GM23338 (cell line): ENCODE measurements at regions not wholly inside any gene's neighbourhood (a gene's known extent, or its start where the extent isn't known, plus 50 kb on each side); places are given as distances from the start of the nearest gene placed in this dataset.

ENCODE experiments used
- ATAC-seq: fragments of 200-7000 bp; cut with Tn5 transposase; 3 replicates; pipeline ENCODE4 v1.9.1; 2020
- DNase-seq: peaks from one replicate; pipeline ENCODE4 v3.0.0-alpha.2; 2015; ENCODE audit warnings: low spot score
- H2AFZ ChIP-seq: fragments of 200-600 bp; sonication (generic); 2 replicates; pipeline ENCODE4 v1.8.0; 2016; ENCODE audit warnings: antibody characterized with exemption, mild to moderate bottlenecking, moderate library complexity
- H3F3A ChIP-seq: fragments of 200-600 bp; sonication (generic); replicated peaks from 2 replicates; pipeline ENCODE4 v1.8.0; 2017; ENCODE audit warnings: antibody characterized with exemption, mixed run types, low read depth
- H3K27ac ChIP-seq: fragments of 200-600 bp; sonication (generic); 2 replicates; pipeline ENCODE4 v1.6.1; 2016; ENCODE audit warnings: low read depth
- H3K27me3 ChIP-seq: fragments of 200-600 bp; sonication (generic); 2 replicates; pipeline ENCODE4 v1.8.0; 2016; ENCODE audit warnings: mild to moderate bottlenecking, mixed run types, moderate library complexity; ENCODE audit not compliant: insufficient read depth
- H3K36me3 ChIP-seq: fragments of 200-600 bp; sonication (generic); 2 replicates; pipeline ENCODE4 v1.8.0; 2016; ENCODE audit warnings: mild to moderate bottlenecking; ENCODE audit not compliant: insufficient read depth
- H3K4me1 ChIP-seq: fragments of 200-600 bp; sonication (generic); 2 replicates; pipeline ENCODE4 v1.8.0; 2016; ENCODE audit warnings: mild to moderate bottlenecking, moderate library complexity; ENCODE audit not compliant: insufficient read depth
- H3K4me2 ChIP-seq: fragments of 200-600 bp; sonication (generic); 2 replicates; pipeline ENCODE4 v1.7.1; 2017; ENCODE audit warnings: mixed run types
- H3K4me3 ChIP-seq: fragments of 200-600 bp; sonication (generic); 2 replicates; pipeline ENCODE4 v1.6.1; 2016; ENCODE audit warnings: mixed run types
- H3K79me2 ChIP-seq: fragments of 200-600 bp; sonication (generic); replicated peaks from 2 replicates; pipeline ENCODE4 v1.8.0; 2017; ENCODE audit warnings: mild to moderate bottlenecking; ENCODE audit not compliant: insufficient read depth
- H3K9me2 ChIP-seq: fragments of 200-600 bp; sonication (generic); 2 replicates; pipeline ENCODE4 v1.8.0; 2017; ENCODE audit not compliant: insufficient read depth
- H4K20me1 ChIP-seq: fragments of 200-600 bp; sonication (generic); replicated peaks from 2 replicates; pipeline ENCODE4 v1.8.0; 2017; ENCODE audit warnings: mild to moderate bottlenecking; ENCODE audit not compliant: insufficient read depth
- H3K27ac Mint-ChIP-seq: 2 replicates; pipeline ENCODE4 v1.8.0; 2020; ENCODE audit warnings: inconsistent platforms, mild to moderate bottlenecking, moderate library complexity, mixed read lengths
- H3K27me3 Mint-ChIP-seq: 3 replicates; pipeline ENCODE4 v1.8.0; 2022; ENCODE audit warnings: low read depth, mild to moderate bottlenecking, moderate library complexity, mixed read lengths, inconsistent platforms; ENCODE audit not compliant: insufficient read depth, poor library complexity
- H3K36me3 Mint-ChIP-seq: 3 replicates; pipeline ENCODE4 v1.8.0; 2021; ENCODE audit warnings: low read depth, mild to moderate bottlenecking, inconsistent platforms, moderate library complexity, mixed read lengths
- H3K4me1 Mint-ChIP-seq: 3 replicates; pipeline ENCODE4 v1.8.0; 2020; ENCODE audit warnings: mild to moderate bottlenecking, inconsistent platforms, mixed read lengths
- H3K4me3 Mint-ChIP-seq: 3 replicates; pipeline ENCODE4 v1.8.0; 2021; ENCODE audit warnings: moderate library complexity, mild to moderate bottlenecking, inconsistent platforms, mixed read lengths
- H3K9me3 Mint-ChIP-seq: 3 replicates; pipeline ENCODE4 v1.8.0; 2020; ENCODE audit warnings: moderate library complexity, mild to moderate bottlenecking, inconsistent platforms, mixed read lengths
- CTCF ChIP-seq, 2 experiments: fragments of 200-600 bp in 1 of 2; sonication (generic) in 1 of 2; conservative IDR thresholded peaks; 2 replicates each; pipeline versions ENCODE4 v1.5.1 to v1.6.1; 2016 to 2017; ENCODE audit warnings: antibody characterized with exemption in 2 of 2, low read depth in 2 of 2, mild to moderate bottlenecking in 2 of 2, moderate library complexity in 1 of 2
- ETS1 ChIP-seq: IDR thresholded peaks from 2 replicates; pipeline ENCODE4 v1.6.1; 2016; ENCODE audit warnings: antibody characterized with exemption
- EZH2 ChIP-seq: fragments of 200-600 bp; sonication (generic); IDR thresholded peaks from one replicate; pipeline ENCODE4 v1.8.0; 2017; ENCODE audit warnings: antibody characterized with exemption, mild to moderate bottlenecking, low read depth; ENCODE audit not compliant: unreplicated experiment
- EZH2phosphoT487 ChIP-seq: fragments of 200-600 bp; sonication (generic); IDR thresholded peaks from one replicate; pipeline ENCODE4 v1.8.1; 2018; ENCODE audit warnings: antibody characterized with exemption; ENCODE audit not compliant: unreplicated experiment
- JUNB ChIP-seq: IDR thresholded peaks from one replicate; pipeline ENCODE4 v1.6.1; 2016; ENCODE audit warnings: antibody characterized with exemption; ENCODE audit not compliant: unreplicated experiment
- NANOG ChIP-seq: IDR thresholded peaks from 2 replicates; pipeline ENCODE4 v1.6.1; 2016; ENCODE audit warnings: antibody characterized with exemption, borderline replicate concordance
- POLR2AphosphoS5 ChIP-seq: IDR thresholded peaks from 2 replicates; pipeline ENCODE4 v1.6.1; 2016; ENCODE audit warnings: antibody characterized with exemption, low read depth
- ZNF114 ChIP-seq: fragments of 250-450 bp; sonication (Bioruptor Pico); IDR thresholded peaks from 2 replicates; pipeline ENCODE4 v1.5.0; 2020; ENCODE audit warnings: mild to moderate bottlenecking, moderate library complexity
- ZNF331 ChIP-seq: fragments of 250-450 bp; sonication (Bioruptor Pico); IDR thresholded peaks from 2 replicates; pipeline ENCODE4 v1.5.0; 2020; ENCODE audit warnings: low read depth, mild to moderate bottlenecking, moderate library complexity
- ZNF462 ChIP-seq: fragments of 250-450 bp; sonication (Bioruptor Pico); IDR thresholded peaks from 2 replicates; pipeline ENCODE4 v1.5.0; 2020; ENCODE audit warnings: mild to moderate bottlenecking, moderate library complexity

- H3K27ac ChIP-seq = no peak overlapping the region
- H3K36me3 ChIP-seq = no peaks in the 10 kb centered on the region
- H3K4me3 Mint-ChIP-seq = no peak overlapping the region
- H3K4me2 ChIP-seq = no peak overlapping the region
- no peak for DNase-seq
- H3K27me3 Mint-ChIP-seq = peaks cover 1% of the 10 kb centered on the region
- peaks cover 11% of the 10 kb centered on the region; the same call in 1 of the 3 replicates for H3K36me3 Mint-ChIP-seq
- no peaks in the 10 kb centered on the region for H3K4me1 ChIP-seq
- no peaks in the 10 kb centered on the region for H3K27me3 ChIP-seq
- no peak overlapping the region for H2AFZ ChIP-seq
- ATAC-seq = no peak
- H4K20me1 ChIP-seq = no peaks in the 10 kb centered on the region
- H3K4me1 Mint-ChIP-seq = no peaks in the 10 kb centered on the region
- no peaks in the 10 kb centered on the region for H3F3A ChIP-seq
- H3K9me3 Mint-ChIP-seq = peaks cover 25% of the 10 kb centered on the region
- H3K27ac Mint-ChIP-seq = no peak overlapping the region
- TF ChIP-seq POLR2AphosphoS5 (no peak), EZH2 (no peak)
- H3K4me3 ChIP-seq = no peak overlapping the region
- no peaks in the 10 kb centered on the region for H3K79me2 ChIP-seq
- peaks cover 5% of the 10 kb centered on the region; the same call in 1 of the 2 replicates for H3K9me2 ChIP-seq
Measured at GRCh38 chr2:33946193-33946592, 347.1 kb upstream of the FAM98A start.

GRCh38 chr2:33933203-33933602 lies 334.1 kb upstream of the FAM98A start:
- H3K9me3 Mint-ChIP-seq = no peaks in the 10 kb centered on the region; the same call in 2 of the 3 replicates
- TF ChIP-seq JUNB (no peak), ZNF114 (CRISPR knock-in tag) (no peak), EZH2phosphoT487 (no peak), CTCF (conservative IDR thresholded peaks at IDR 0.05; ENCODE audit: low read depth in 2 of 2) (no peak), ZNF331 (CRISPR knock-in tag) (no peak), ETS1 (no peak), NANOG (no peak), EZH2 (no peak), POLR2AphosphoS5 (no peak), ZNF462 (CRISPR knock-in tag) (no peak)

More at GRCh38 chr2:33933203-33933602, 334.1 kb upstream of the FAM98A start:
- ATAC-seq = no peak
- Histone ChIP-seq H3K4me2 (no peak overlapping the region), H3K27me3 (no peaks in the 10 kb centered on the region), H3K4me1 (no peaks in the 10 kb centered on the region), H3K36me3 (no peaks in the 10 kb centered on the region), H3K79me2 (no peaks in the 10 kb centered on the region), H2AFZ (no peak overlapping the region), H4K20me1 (no peaks in the 10 kb centered on the region), H3F3A (no peaks in the 10 kb centered on the region), H3K27ac (no peak overlapping the region), H3K9me2 (no peaks in the 10 kb centered on the region), H3K4me3 (no peak overlapping the region)
- DNase-seq = no peak
- Mint-ChIP-seq H3K27me3 (peaks cover 5% of the 10 kb centered on the region), H3K27ac (no peak overlapping the region), H3K36me3 (no peaks in the 10 kb centered on the region), H3K4me3 (no peak overlapping the region), H3K4me1 (no peaks in the 10 kb centered on the region; the same call in 2 of the 3 replicates)
